ENCODE measurements at regions not wholly inside any gene's neighbourhood (a gene's known extent, or its start where the extent isn't known, plus 50 kb on each side); places are given as distances from the start of the nearest gene placed in this dataset.
"Not testable (repeated sequence)": the region's sequence is repeated elsewhere in the genome, so short reads cannot be mapped to it uniquely, and the experiment has no call there.

DNA sequence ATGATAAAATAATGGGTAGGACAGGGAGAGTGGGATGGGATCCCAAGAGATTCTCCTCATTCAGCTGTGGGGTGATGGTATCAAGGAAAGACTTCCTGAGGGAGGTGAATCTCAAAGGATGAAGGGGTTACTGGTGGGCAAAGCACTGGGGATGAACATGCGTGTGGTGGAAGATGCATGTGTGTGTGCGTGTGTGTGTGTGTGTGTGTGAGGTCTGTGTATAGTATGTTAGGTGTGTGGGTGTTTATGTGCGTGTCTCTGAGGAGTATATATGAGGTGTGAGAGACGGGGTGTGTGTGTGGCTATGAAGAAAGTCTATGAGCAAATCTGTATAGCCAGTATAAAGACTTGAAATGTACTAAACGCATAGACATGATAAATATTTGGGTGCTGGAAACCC lies 220.0 kb upstream of the MYLIP start:
- DNase-seq (ENCODE audit: extremely low spot score): no peak
- CTCF ChIA-PET: no interaction called here
- POLR2A ChIA-PET: no interaction called here
- TF ChIP-seq TARDBP (IDR thresholded peaks at IDR 0.05) (no peak), LEF1 (IDR thresholded peaks at IDR 0.05; ENCODE audit: borderline replicate concordance) (no peak), ELF4 (IDR thresholded peaks at IDR 0.05) (no peak), L3MBTL2 (conservative IDR thresholded peaks at IDR 0.05) (no peak), HDGF (IDR thresholded peaks at IDR 0.05; ENCODE audit: borderline replicate concordance) (no peak), FOXA1 (IDR thresholded peaks at IDR 0.05) (no peak), SP1 (IDR thresholded peaks at IDR 0.05) (no peak), ZNF384 (IDR thresholded peaks at IDR 0.05) (no peak), FOXM1 (IDR thresholded peaks at IDR 0.05; ENCODE audit: borderline replicate concordance) (no peak), CTBP1 (IDR thresholded peaks at IDR 0.05; ENCODE audit: borderline replicate concordance) (no peak), NFRKB (IDR thresholded peaks at IDR 0.05) (no peak), FOXK2 (IDR thresholded peaks at IDR 0.05) (no peak), SUZ12 (IDR thresholded peaks at IDR 0.05) (no peak), ARNT (IDR thresholded peaks at IDR 0.05) (no peak), BHLHE40 (IDR thresholded peaks at IDR 0.05; ENCODE audit: borderline replicate concordance) (no peak)
- TF ChIP-seq, protein P1, sequence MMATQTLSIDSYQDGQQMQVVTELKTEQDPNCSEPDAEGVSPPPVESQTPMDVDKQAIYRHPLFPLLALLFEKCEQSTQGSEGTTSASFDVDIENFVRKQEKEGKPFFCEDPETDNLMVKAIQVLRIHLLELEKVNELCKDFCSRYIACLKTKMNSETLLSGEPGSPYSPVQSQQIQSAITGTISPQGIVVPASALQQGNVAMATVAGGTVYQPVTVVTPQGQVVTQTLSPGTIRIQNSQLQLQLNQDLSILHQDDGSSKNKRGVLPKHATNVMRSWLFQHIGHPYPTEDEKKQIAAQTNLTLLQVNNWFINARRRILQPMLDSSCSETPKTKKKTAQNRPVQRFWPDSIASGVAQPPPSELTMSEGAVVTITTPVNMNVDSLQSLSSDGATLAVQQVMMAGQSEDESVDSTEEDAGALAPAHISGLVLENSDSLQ (IDR thresholded peaks at IDR 0.05): no peak

DNA sequence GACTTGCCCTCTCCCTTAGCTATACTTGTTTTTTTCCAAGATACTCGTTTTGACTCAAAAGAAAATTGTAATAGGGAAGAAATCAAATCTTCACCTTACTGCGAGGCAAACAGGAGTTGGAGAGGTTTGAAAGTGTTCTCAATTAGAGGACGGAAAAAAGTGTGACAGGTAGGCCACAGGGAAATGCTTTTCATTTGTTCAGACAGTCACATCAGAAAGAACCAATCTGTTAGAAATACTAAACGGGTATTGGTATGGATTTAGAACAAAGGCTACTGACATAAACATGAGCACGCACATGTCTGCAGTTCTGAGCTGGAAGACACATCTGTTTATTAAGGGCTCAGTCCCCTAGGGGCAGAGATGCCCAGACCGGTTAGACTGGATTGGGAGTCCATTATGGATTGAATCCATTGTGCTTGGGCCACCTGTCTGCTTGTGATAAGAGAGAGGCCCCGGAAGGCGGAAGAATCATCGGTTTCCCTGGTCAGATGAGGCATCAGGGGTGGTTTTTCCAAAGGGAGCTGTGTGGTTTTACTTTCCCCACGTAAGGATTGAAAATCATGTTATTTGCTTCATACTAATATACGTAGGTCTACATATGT lies 220.9 kb upstream of the MYLIP start:
- TF ChIP-seq ZNF384 (IDR thresholded peaks at IDR 0.05): no peak
- TF ChIP-seq NFRKB (IDR thresholded peaks at IDR 0.05): no peak
- no peak for TF ChIP-seq BHLHE40 (IDR thresholded peaks at IDR 0.05; ENCODE audit: borderline replicate concordance)
- no peak for TF ChIP-seq SP1 (IDR thresholded peaks at IDR 0.05)
- TF ChIP-seq ARNT (IDR thresholded peaks at IDR 0.05): no peak
- TF ChIP-seq CTBP1 (IDR thresholded peaks at IDR 0.05; ENCODE audit: borderline replicate concordance): no peak
- TF ChIP-seq LEF1 (IDR thresholded peaks at IDR 0.05; ENCODE audit: borderline replicate concordance): no peak
- TF ChIP-seq FOXM1 (IDR thresholded peaks at IDR 0.05; ENCODE audit: borderline replicate concordance): no peak
- no peak for TF ChIP-seq TARDBP (IDR thresholded peaks at IDR 0.05)
- TF ChIP-seq SUZ12 (IDR thresholded peaks at IDR 0.05): no peak
- TF ChIP-seq HDGF (IDR thresholded peaks at IDR 0.05; ENCODE audit: borderline replicate concordance): no peak
- no peak for TF ChIP-seq L3MBTL2 (conservative IDR thresholded peaks at IDR 0.05)
- TF ChIP-seq FOXK2 (IDR thresholded peaks at IDR 0.05): no peak
- TF ChIP-seq, protein P1 (IDR thresholded peaks at IDR 0.05): no peak
- no peak for TF ChIP-seq FOXA1 (IDR thresholded peaks at IDR 0.05)
- ChIA-PET POLR2A (no interaction called here), CTCF (no interaction called here)
- DNase-seq (ENCODE audit: extremely low spot score): no peak

DNA sequence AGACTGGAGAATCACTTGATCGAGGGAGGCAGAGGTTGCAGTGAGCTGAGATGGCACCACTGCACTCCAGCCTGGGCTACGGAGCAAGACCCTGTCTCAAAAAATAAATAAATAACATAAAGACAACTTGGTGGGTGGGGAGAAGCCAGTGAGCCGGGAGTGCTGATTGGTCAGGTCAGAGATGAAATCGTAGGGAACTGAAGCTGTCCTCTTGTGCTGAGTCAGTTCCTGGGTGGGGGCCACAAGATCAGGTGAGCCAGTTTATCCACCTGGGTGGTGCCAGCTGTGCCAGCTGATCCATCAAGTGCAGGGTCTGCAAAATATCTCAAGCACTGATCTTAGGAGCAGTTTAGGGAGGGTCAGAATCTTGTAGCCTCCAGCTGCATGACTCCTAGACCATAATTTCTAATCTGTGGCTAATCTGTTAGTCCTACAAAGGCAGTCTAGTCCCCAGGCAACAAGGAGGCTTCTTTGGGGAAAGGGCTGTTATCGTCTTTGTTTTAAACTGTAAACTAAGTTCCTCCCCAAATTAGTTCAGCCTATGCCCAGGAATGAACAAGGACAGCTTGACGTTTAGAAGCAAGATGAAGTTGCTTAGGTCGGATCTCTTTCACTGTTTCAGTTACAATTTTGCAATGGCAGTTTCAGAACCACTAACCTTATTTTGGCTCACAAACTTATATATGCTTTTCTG lies 221.5 kb upstream of the MYLIP start:
- POLR2A ChIA-PET; CTCF ChIA-PET; DNase-seq (ENCODE audit: extremely low spot score): not testable (repeated sequence)

DNA sequence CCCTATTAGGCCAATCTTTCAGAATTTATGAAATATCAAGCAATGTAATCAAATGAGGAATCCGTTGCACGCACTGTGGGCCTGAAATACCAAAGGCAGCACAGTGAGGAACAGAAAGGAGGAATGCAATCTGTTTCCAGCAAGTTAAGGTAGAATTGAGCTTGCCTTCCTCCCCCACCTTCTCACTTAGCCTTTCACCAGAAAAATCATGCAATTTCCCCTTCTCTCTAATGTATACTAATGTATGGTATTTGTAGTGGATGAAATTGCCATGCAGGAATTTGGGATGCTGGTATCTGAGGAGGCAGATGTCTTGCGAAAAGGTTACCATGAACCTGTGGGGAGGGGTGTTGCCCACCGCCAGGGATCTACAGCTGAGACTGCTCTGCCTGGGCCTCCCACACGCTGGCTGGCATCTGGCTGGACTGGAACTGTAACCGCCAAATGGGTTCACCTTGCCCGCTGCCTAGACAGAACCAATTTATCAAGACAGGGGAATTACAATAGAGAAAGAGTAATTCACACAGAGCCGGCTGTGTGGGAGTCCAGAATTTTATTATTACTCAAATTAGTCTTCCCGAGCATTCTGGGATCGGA lies 222.4 kb upstream of the MYLIP start:
- POLR2A ChIA-PET: no interaction called here
- no peak for TF ChIP-seq NFRKB (IDR thresholded peaks at IDR 0.05)
- no peak for TF ChIP-seq BHLHE40 (IDR thresholded peaks at IDR 0.05; ENCODE audit: borderline replicate concordance)
- TF ChIP-seq FOXM1 (IDR thresholded peaks at IDR 0.05; ENCODE audit: borderline replicate concordance): no peak
- TF ChIP-seq FOXK2 (IDR thresholded peaks at IDR 0.05): no peak
- TF ChIP-seq ARNT (IDR thresholded peaks at IDR 0.05): no peak
- TF ChIP-seq SUZ12 (IDR thresholded peaks at IDR 0.05): no peak
- TF ChIP-seq, protein P1 (IDR thresholded peaks at IDR 0.05): no peak
- no peak for TF ChIP-seq FOXA1 (IDR thresholded peaks at IDR 0.05)
- DNase-seq (ENCODE audit: extremely low spot score): no peak
- CTCF ChIA-PET: no interaction called here

DNA sequence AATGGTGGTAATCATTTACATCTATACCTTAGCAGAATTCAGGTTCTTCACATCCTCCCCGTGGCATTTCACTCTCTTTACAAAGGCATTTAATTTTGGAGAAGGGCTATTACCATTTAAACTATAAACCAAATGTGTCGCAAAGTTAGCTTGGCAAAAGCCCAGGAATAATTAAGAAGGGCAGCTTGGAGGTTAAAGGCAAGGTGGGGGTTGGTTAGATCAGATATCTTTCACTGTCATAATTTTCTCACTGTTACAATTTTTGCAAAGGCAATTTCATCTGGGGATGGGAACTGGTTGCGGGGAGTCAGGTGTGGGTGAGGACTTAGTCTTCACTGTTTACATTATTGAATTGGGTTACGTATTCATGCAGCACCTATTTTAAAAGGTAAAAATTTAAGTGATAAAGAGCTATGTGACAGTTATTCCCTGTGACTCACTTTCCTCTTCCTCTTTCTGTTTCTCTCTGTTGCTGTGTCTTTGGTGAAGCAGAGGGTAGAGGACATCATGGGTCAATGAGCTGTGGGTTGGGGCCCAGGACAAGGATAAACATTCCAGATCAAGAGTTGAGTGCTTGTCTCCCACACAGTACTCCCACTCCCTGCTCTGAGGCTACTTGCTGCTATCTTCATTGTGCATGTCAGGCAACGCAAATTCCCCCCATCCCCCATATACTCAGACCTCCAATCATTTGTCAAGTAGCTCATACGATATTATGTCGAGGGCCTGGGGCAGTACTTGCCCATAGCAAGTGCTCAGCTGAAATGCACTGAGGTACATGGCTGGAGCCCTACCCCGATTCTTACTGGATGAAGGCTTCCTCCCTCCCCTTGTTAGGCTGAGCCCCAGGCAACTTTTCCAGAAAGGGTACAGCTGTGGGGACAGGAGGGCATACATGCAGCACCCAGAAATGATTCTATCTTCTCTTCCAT lies 223.1 kb upstream of the MYLIP start:
- POLR2A ChIA-PET: no interaction called here
- CTCF ChIA-PET: no interaction called here
- TF ChIP-seq FOXK2 (IDR thresholded peaks at IDR 0.05) (no peak), ZNF384 (IDR thresholded peaks at IDR 0.05) (no peak), CTBP1 (IDR thresholded peaks at IDR 0.05; ENCODE audit: borderline replicate concordance) (no peak), SUZ12 (IDR thresholded peaks at IDR 0.05) (no peak), ARNT (IDR thresholded peaks at IDR 0.05) (no peak), FOXM1 (IDR thresholded peaks at IDR 0.05; ENCODE audit: borderline replicate concordance) (no peak), HDGF (IDR thresholded peaks at IDR 0.05; ENCODE audit: borderline replicate concordance) (no peak), ELF4 (IDR thresholded peaks at IDR 0.05) (no peak), L3MBTL2 (conservative IDR thresholded peaks at IDR 0.05) (no peak), TARDBP (IDR thresholded peaks at IDR 0.05) (no peak), FOXA1 (IDR thresholded peaks at IDR 0.05) (no peak)
- TF ChIP-seq, protein P1 (IDR thresholded peaks at IDR 0.05): no peak
- no peak for DNase-seq (ENCODE audit: extremely low spot score)

Data from HEK293T (cell line).